A673 (cell line): ENCODE measurements at regions not wholly inside any gene's neighbourhood (a gene's known extent, or its start where the extent isn't known, plus 50 kb on each side); places are given as distances from the start of the nearest gene placed in this dataset.

ENCODE experiments used
- CTCF ChIP-seq: fragments of 300-800, 200-600 bp; sonication (generic); conservative IDR thresholded peaks from 2 replicates; pipeline ENCODE4 v1.5.1; 2017; ENCODE audit warnings: low read depth, mild to moderate bottlenecking, antibody characterized with exemption, low read length, moderate library complexity, mixed read lengths
- EZH2 ChIP-seq: fragments of 200-600 bp; sonication (generic); IDR thresholded peaks from 2 replicates; pipeline ENCODE4 v1.6.1; 2017; ENCODE audit warnings: borderline replicate concordance, low read depth, mild to moderate bottlenecking, mixed read lengths, antibody characterized with exemption, low read length; ENCODE audit not compliant: poor library complexity, severe bottlenecking

DNA sequence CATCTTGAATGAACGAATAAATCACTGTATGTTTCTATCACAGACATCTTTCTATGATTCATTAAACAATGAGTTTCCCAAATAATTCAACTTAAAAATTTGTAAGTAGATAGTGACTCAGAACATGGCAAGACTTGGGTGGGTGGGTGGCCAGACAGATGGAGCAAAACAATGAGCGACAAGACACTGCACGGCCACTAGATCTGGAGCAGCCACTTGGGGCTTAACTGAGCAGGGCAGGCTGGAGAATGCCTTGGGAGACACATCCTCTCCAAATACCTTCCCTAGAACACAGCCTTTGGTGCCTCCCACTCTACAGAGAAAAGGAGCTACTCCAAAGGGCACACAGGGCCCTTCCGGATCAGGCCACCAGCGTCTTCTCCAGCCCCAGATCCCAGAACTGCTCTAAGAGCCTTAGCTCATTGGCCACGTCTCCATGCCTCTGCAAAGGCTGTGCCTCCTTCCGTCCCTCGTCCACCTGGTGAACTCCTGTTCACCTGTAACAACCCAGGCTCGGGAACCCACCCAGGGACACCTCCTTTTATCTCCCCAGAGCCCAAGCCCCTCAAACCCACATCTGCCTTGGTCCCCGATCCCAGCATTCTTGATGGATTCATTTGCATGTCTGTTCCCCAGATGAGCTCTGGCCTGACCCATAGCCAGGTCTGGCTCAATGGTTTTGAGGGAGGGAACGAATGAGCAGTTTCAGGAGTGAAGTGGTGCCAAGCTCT, 134.9 kb upstream of the IQSEC1 start:
- no peak for TF ChIP-seq CTCF
- TF ChIP-seq EZH2, result no peak
